HEK293T (cell line): ENCODE measurements at regions not wholly inside any gene's neighbourhood (a gene's known extent, or its start where the extent isn't known, plus 50 kb on each side); places are given as distances from the start of the nearest gene placed in this dataset.
"Not testable (repeated sequence)": the region's sequence is repeated elsewhere in the genome, so short reads cannot be mapped to it uniquely, and the experiment has no call there.

Source experiments
- FOXA1 ChIP-seq: fragments of 450-650 bp; IDR thresholded peaks from 2 replicates; pipeline ENCODE4 v1.6.1; 2016; ENCODE audit warnings: mild to moderate bottlenecking
- FOXM1 ChIP-seq: fragments of 450-650 bp; IDR thresholded peaks from 2 replicates; pipeline ENCODE4 v1.6.1; 2017; ENCODE audit warnings: mild to moderate bottlenecking, borderline replicate concordance
- L3MBTL2 ChIP-seq: fragments of 450-650 bp; conservative IDR thresholded peaks from 2 replicates; pipeline ENCODE4 v1.6.1; 2016; ENCODE audit warnings: mild to moderate bottlenecking
- NFRKB ChIP-seq: fragments of 450-650 bp; IDR thresholded peaks from 2 replicates; pipeline ENCODE4 v1.6.1; 2016; ENCODE audit warnings: mild to moderate bottlenecking, moderate library complexity
- PKNOX1 ChIP-seq: fragments of 450-650 bp; IDR thresholded peaks from 2 replicates; pipeline ENCODE4 v1.6.1; 2016
- SP1 ChIP-seq: fragments of 450-650 bp; IDR thresholded peaks from 2 replicates; pipeline ENCODE4 v1.6.1; 2017
- SUZ12 ChIP-seq: fragments of 450-650 bp; IDR thresholded peaks from 2 replicates; pipeline ENCODE4 v1.6.1; 2016; ENCODE audit warnings: mild to moderate bottlenecking

GRCh38 chr4:3626131-3626884 is 94.1 kb upstream of the LRPAP1 start:
- not testable (repeated sequence) for TF ChIP-seq SUZ12, L3MBTL2, SP1, PKNOX1, FOXM1, NFRKB, FOXA1
